A673 (cell line): ENCODE measurements at regions not wholly inside any gene's neighbourhood (a gene's known extent, or its start where the extent isn't known, plus 50 kb on each side); places are given as distances from the start of the nearest gene placed in this dataset.

Experiments
- EZH2 ChIP-seq: fragments of 200-600 bp; sonication (generic); IDR thresholded peaks from 2 replicates; pipeline ENCODE4 v1.6.1; 2017; ENCODE audit warnings: borderline replicate concordance, low read depth, mild to moderate bottlenecking, mixed read lengths, antibody characterized with exemption, low read length; ENCODE audit not compliant: poor library complexity, severe bottlenecking
- TF ChIP-seq, protein P1 (sequence below): fragments of 300-800, 200-600 bp; sonication (generic); conservative IDR thresholded peaks from 2 replicates; pipeline ENCODE4 v1.5.1; 2017; ENCODE audit warnings: low read depth, mild to moderate bottlenecking, antibody characterized with exemption, low read length, moderate library complexity, mixed read lengths

GRCh38 chr10:10776363-10776762, 241.3 kb upstream of the CELF2 start:
- no peak for TF ChIP-seq EZH2
- TF ChIP-seq, protein P1, sequence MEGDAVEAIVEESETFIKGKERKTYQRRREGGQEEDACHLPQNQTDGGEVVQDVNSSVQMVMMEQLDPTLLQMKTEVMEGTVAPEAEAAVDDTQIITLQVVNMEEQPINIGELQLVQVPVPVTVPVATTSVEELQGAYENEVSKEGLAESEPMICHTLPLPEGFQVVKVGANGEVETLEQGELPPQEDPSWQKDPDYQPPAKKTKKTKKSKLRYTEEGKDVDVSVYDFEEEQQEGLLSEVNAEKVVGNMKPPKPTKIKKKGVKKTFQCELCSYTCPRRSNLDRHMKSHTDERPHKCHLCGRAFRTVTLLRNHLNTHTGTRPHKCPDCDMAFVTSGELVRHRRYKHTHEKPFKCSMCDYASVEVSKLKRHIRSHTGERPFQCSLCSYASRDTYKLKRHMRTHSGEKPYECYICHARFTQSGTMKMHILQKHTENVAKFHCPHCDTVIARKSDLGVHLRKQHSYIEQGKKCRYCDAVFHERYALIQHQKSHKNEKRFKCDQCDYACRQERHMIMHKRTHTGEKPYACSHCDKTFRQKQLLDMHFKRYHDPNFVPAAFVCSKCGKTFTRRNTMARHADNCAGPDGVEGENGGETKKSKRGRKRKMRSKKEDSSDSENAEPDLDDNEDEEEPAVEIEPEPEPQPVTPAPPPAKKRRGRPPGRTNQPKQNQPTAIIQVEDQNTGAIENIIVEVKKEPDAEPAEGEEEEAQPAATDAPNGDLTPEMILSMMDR: no peak
